ENCODE measurements at regions not wholly inside any gene's neighbourhood (a gene's known extent, or its start where the extent isn't known, plus 50 kb on each side); places are given as distances from the start of the nearest gene placed in this dataset.
"Not testable (repeated sequence)": the region's sequence is repeated elsewhere in the genome, so short reads cannot be mapped to it uniquely, and the experiment has no call there.

DNA sequence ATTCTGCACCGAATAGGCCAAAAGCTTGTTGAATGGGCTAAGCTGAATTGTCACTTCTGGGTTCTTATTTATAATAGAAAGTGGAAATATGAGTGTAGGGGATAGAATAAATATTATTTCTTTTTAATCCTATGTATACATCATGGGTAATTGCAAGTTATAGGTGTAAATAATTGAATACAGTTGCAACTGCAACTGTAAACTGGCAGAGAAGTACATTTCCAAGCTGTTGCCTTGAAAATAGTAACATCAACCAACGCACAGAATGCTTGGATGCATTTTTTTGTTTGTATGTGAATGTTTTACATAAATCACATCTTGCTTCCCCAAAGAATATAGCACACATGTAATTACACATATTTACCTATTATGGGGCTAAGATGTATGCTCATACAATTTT lies 234.1 kb downstream of the NNT start:
- TF ChIP-seq, protein P1, sequence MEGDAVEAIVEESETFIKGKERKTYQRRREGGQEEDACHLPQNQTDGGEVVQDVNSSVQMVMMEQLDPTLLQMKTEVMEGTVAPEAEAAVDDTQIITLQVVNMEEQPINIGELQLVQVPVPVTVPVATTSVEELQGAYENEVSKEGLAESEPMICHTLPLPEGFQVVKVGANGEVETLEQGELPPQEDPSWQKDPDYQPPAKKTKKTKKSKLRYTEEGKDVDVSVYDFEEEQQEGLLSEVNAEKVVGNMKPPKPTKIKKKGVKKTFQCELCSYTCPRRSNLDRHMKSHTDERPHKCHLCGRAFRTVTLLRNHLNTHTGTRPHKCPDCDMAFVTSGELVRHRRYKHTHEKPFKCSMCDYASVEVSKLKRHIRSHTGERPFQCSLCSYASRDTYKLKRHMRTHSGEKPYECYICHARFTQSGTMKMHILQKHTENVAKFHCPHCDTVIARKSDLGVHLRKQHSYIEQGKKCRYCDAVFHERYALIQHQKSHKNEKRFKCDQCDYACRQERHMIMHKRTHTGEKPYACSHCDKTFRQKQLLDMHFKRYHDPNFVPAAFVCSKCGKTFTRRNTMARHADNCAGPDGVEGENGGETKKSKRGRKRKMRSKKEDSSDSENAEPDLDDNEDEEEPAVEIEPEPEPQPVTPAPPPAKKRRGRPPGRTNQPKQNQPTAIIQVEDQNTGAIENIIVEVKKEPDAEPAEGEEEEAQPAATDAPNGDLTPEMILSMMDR (IDR thresholded peaks at IDR 0.05; ENCODE audit: low read depth, low read length, missing control alignments): no peak
- no peak overlapping the region for H3K4me3 ChIP-seq (replicated peaks; ENCODE audit: low read depth, low read length)
- no peak for DNase-seq (ENCODE audit: extremely low read depth, low read depth)

DNA sequence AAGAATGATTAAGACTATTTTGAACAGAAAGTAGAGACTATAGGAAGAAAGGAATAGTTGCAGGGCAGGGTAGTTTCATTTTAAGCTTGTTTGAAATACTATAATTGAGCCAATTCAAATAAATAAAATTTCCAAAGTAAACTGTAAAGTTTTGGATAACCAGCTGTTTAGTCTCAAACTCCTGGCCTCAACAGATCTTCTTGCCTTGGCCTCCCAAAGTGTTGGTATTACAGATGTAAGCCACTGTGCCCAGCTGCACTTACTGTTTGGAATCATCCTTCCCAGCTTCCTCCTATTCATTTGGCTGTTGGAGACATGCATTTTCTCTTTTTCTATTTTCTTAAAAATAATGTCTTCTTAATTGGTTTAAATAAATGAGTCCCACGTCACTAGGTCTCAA lies 231.0 kb downstream of the NNT start:
- no peak overlapping the region for H3K4me3 ChIP-seq (replicated peaks; ENCODE audit: low read depth, low read length)
- no peak for DNase-seq (ENCODE audit: extremely low read depth, low read depth)
- TF ChIP-seq, protein P1 (IDR thresholded peaks at IDR 0.05; ENCODE audit: low read depth, low read length, missing control alignments): no peak

DNA sequence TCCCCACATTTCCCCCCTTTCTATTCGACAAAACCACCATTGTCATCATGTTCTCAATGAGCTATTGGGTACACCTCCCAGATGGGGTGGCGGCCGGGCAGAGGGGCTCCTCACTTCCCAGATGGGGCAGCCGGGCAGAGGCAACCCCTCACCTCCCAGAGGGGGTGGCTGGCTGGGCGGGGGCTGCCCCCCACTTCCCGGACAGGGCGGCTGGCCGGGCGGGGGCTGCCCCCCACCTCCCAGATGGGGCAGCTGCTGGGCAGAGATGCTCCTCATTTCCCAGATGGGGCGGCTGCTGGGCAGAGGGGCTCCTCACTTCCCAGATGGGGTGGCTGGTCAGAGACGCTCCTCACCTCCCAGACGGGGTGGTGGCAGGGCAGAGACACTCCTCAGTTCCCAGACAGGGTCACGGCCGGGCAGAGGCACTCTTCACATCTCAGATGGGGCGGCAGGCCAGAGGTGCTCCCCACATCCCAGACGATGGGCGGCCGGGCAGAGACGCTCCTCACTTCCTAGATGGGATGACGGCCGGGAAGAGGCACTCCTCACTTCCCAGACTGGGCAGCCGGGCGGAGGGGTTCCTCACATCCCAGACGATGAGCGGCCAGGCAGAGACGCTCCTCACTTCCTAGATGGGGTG lies 221.5 kb downstream of the NNT start:
- H3K4me3 ChIP-seq (replicated peaks; ENCODE audit: low read depth, low read length); DNase-seq (ENCODE audit: extremely low read depth, low read depth): not testable (repeated sequence)

DNA sequence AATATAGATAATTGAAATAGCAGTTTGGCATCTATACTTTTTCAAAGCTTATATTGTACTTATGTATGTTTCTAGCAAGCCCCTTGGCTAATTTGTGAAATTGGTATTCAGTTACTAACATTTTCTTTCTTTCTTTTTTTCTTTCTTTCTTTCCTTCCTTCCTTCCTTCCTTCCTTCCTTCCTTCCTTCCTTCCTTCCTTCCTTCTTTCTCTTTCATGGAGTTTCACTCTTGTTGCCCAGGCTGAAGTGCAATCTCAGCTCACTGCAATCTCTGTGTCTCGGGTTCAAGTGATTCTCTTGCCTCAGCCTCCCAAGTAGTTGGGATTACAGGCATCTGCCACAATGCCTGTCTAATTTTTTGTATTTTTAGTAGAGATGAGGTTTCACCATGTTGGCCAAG lies 215.4 kb downstream of the NNT start:
- not testable (repeated sequence) for DNase-seq (ENCODE audit: extremely low read depth, low read depth); H3K4me3 ChIP-seq (replicated peaks; ENCODE audit: low read depth, low read length)

DNA sequence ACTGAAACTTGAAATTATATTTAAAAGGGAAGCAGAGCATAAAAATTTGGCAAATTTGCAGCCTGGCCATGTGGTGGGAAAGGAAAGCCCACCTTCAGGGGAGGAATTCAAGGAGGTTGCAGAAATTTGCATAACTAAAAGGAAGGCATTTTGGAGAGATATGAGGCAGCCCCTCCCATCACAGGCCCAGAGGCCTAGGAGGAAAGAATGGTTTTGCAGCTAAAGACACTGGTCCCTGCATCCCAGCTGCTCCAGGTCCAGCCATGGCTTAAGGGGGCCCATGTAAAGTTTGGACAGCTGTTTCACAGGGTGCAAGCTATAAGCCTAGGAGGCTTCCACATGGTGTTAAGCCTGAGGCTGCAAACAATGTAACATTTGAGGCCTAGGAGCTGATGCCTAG lies 212.5 kb downstream of the NNT start:
- no peak for DNase-seq (ENCODE audit: extremely low read depth, low read depth)
- TF ChIP-seq, protein P1 (IDR thresholded peaks at IDR 0.05; ENCODE audit: low read depth, low read length, missing control alignments): no peak
- no peak overlapping the region for H3K4me3 ChIP-seq (replicated peaks; ENCODE audit: low read depth, low read length)

DNA sequence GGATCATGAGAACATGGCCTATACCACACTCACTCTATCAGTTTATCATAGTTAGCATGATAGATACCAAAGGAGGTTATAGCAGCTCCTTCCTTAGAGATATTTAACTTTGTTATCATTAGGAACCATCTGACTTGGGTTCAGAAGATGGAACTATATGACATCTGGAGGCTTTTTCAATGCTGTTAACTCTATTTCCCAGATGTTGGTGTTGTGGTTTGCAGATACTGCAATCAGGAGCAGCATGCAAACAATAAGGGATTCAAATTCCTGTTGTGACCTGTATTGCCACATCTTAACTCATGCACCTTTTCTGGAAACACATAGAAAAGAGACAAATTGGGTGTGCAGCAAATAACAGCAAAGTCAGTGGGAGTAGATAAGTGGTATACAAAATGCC lies 201.7 kb downstream of the NNT start:
- TF ChIP-seq, protein P1 (IDR thresholded peaks at IDR 0.05; ENCODE audit: low read depth, low read length, missing control alignments): no peak
- DNase-seq (ENCODE audit: extremely low read depth, low read depth): no peak
- no peak overlapping the region for H3K4me3 ChIP-seq (replicated peaks; ENCODE audit: low read depth, low read length)

DNA sequence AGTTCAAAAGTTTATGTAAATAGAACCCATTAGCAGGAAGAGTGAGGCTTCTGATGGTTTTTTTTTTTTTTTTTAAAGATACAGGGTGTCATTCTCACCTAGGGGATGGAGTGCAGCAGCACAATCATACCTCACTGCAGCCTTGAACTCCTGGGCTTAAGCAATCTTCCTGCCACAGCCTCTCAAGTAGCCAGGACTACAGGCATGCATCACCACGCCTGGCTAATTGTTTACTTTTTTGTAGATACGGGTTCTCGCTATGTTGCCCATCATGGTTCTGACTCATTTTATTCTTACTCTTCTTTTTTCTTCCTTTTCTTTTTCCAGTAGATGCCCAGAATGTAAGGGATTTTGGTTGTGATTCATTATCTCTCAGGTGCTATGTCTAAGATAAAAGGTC lies 201.1 kb downstream of the NNT start:
- TF ChIP-seq, protein P1 (IDR thresholded peaks at IDR 0.05; ENCODE audit: low read depth, low read length, missing control alignments): no peak
- no peak overlapping the region for H3K4me3 ChIP-seq (replicated peaks; ENCODE audit: low read depth, low read length)
- no peak for DNase-seq (ENCODE audit: extremely low read depth, low read depth)

DNA sequence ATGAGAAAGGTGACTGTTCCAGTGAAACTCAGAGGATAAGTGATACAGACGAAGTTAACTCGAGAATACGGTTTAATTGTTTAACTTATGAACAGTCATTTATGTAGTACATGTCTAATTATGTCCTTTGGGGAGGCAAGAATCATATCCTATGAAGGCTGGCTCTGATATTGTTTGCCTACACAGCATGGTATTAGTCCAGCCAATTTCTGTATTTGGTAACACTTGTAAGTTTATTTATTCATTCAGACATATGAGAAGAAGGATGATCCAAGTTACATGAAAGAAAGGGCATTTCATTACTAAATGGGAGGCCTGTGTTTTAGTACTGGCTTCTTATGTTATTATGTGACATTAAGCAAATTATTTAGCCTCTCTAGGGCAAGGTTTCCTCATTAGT lies 199.7 kb downstream of the NNT start:
- DNase-seq (ENCODE audit: extremely low read depth, low read depth): no peak
- H3K4me3 ChIP-seq (replicated peaks; ENCODE audit: low read depth, low read length): no peak overlapping the region
- TF ChIP-seq, protein P1 (IDR thresholded peaks at IDR 0.05; ENCODE audit: low read depth, low read length, missing control alignments): no peak

Measured in HFF-Myc (cell line).